Stimulated activated CD8-positive, alpha-beta memory T cell treated with anti-CD3 and anti-CD28 coated beads, Interleukin-4, amount 100 ng/mL, for 48 hours (primary cell): ENCODE measurements at regions not wholly inside any gene's neighbourhood (a gene's known extent, or its start where the extent isn't known, plus 50 kb on each side); places are given as distances from the start of the nearest gene placed in this dataset.

Experiments
- DNase-seq: peaks from one replicate; pipeline ENCODE4 v3.0.0-alpha.2; 2020

GRCh38 chr6:113442040-113442439 lies 415.1 kb upstream of the MARCKS start:
- no peak for DNase-seq

GRCh38 chr6:113445201-113445600 lies 411.9 kb upstream of the MARCKS start:
- DNase-seq = no peak

GRCh38 chr6:113447088-113447831 lies 409.9 kb upstream of the MARCKS start:
- DNase-seq = no peak

- DNase-seq = no peak
Measured at GRCh38 chr6:113449051-113449450, 408.1 kb upstream of the MARCKS start.

GRCh38 chr6:113450061-113450465 lies 407.1 kb upstream of the MARCKS start:
- DNase-seq = no peak

- no peak for DNase-seq
Measured at GRCh38 chr6:113451049-113451448, 406.1 kb upstream of the MARCKS start.

GRCh38 chr6:113457198-113457597 lies 399.9 kb upstream of the MARCKS start:
- DNase-seq = no peak

GRCh38 chr6:113457751-113458150 lies 399.4 kb upstream of the MARCKS start:
- DNase-seq = no peak

- DNase-seq = no peak
Measured at GRCh38 chr6:113458368-113459010, 398.7 kb upstream of the MARCKS start.

- no peak for DNase-seq
Measured at GRCh38 chr6:113461153-113461932, 395.8 kb upstream of the MARCKS start.

- DNase-seq = no peak
Measured at GRCh38 chr6:113464536-113464935, 392.6 kb upstream of the MARCKS start.

- DNase-seq = no peak
Measured at GRCh38 chr6:113464960-113465359, 392.2 kb upstream of the MARCKS start.

GRCh38 chr6:113466526-113466925 lies 390.6 kb upstream of the MARCKS start:
- DNase-seq = no peak

GRCh38 chr6:113475392-113475791 lies 381.8 kb upstream of the MARCKS start:
- DNase-seq = no peak

- no peak for DNase-seq
Measured at GRCh38 chr6:113476937-113477839, 380.0 kb upstream of the MARCKS start.

GRCh38 chr6:113480616-113481015 lies 376.5 kb upstream of the MARCKS start:
- no peak for DNase-seq

GRCh38 chr6:113481458-113481857 lies 375.7 kb upstream of the MARCKS start:
- DNase-seq = no peak

- no peak for DNase-seq
Measured at GRCh38 chr6:113481910-113482309, 375.2 kb upstream of the MARCKS start.

- no peak for DNase-seq
Measured at GRCh38 chr6:113482771-113483170, 374.4 kb upstream of the MARCKS start.

- DNase-seq = no peak
Measured at GRCh38 chr6:113486199-113486598, 370.9 kb upstream of the MARCKS start.

- DNase-seq = no peak
Measured at GRCh38 chr6:113487489-113488058, 369.6 kb upstream of the MARCKS start.

- no peak for DNase-seq
Measured at GRCh38 chr6:113488061-113488460, 369.1 kb upstream of the MARCKS start.
